Loucy (cell line): ENCODE measurements at regions not wholly inside any gene's neighbourhood (a gene's known extent, or its start where the extent isn't known, plus 50 kb on each side); places are given as distances from the start of the nearest gene placed in this dataset.

Experiments
- CTCF ChIP-seq: fragments of 200-600 bp; sonication (generic); conservative IDR thresholded peaks from 2 replicates; pipeline ENCODE4 v1.5.1; 2014; ENCODE audit warnings: mild to moderate bottlenecking, antibody characterized with exemption, low read length
- EZH2phosphoT487 ChIP-seq: fragments of 200-600 bp; IDR thresholded peaks from 2 replicates; pipeline ENCODE4 v1.6.1; 2018; ENCODE audit warnings: antibody characterized with exemption, mild to moderate bottlenecking, moderate library complexity, borderline replicate concordance

- TF ChIP-seq CTCF = no peak
- TF ChIP-seq EZH2phosphoT487 = no peak
Observed at GRCh38 chr9:19967888-19968459, 179.1 kb upstream of the SLC24A2 start.
